ENCODE measurements at regions not wholly inside any gene's neighbourhood (a gene's known extent, or its start where the extent isn't known, plus 50 kb on each side); places are given as distances from the start of the nearest gene placed in this dataset.
A peak's percentile ranks its signal among the peaks of the same experiment; 100 is the strongest.
"Not testable (repeated sequence)": the region's sequence is repeated elsewhere in the genome, so short reads cannot be mapped to it uniquely, and the experiment has no call there.

DNA sequence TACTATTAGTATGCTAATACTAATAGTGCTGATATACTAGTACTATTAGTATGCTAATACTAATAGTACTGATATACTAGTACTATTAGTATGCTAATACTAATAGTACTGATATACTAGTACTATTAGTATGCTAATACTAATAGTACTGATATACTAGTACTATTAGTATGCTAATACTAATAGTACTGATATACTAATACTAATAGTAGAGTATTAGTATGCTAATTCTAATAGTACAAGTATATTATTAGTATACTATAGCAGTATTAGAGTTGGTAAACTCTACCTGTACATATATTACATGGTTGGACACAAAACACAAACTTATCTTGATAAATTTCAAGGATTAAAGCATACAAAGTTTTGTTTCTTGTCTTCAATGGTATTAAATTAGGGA lies 722.9 kb downstream of the TRHDE start:
- DNase-seq; in situ Hi-C loops (cut with MboI; ENCODE audit: low pct_unique_long_range_greater_than_20kb, low sequenced_read_pairs): not testable (repeated sequence)

GRCh38 chr12:72995616-72996015 lies 723.4 kb downstream of the TRHDE start:
- in situ Hi-C loops (cut with MboI; ENCODE audit: low pct_unique_long_range_greater_than_20kb, low sequenced_read_pairs), result no loop called here

GRCh38 chr12:73001806-73002205 lies 729.6 kb downstream of the TRHDE start:
- DNase-seq; in situ Hi-C loops (cut with MboI; ENCODE audit: low pct_unique_long_range_greater_than_20kb, low sequenced_read_pairs): not testable (repeated sequence)

More at GRCh38 chr12:72995616-72996015, 723.4 kb downstream of the TRHDE start:
- DNase-seq, result peak; percentile 16

DNA sequence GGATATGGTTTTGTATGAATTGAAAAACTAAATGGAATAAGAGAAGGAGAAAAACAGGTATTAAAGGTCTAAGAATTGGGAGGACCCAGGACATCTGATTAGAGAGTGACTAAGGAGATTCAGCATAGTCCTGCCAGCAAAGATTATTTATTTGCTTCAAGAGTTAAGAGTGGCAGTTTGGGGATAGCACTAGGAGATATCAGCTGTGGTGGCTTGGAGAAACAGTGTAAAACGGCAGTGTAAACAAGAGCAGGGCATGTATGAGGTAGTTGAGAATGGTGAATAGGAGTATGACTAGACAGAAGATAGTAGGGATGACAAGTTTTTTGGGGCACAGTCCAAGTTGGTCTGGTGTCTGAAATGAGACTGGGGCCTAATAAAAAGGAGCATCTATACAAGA lies 730.3 kb downstream of the TRHDE start:
- in situ Hi-C loops (cut with MboI; ENCODE audit: low pct_unique_long_range_greater_than_20kb, low sequenced_read_pairs); DNase-seq: not testable (repeated sequence)

DNA sequence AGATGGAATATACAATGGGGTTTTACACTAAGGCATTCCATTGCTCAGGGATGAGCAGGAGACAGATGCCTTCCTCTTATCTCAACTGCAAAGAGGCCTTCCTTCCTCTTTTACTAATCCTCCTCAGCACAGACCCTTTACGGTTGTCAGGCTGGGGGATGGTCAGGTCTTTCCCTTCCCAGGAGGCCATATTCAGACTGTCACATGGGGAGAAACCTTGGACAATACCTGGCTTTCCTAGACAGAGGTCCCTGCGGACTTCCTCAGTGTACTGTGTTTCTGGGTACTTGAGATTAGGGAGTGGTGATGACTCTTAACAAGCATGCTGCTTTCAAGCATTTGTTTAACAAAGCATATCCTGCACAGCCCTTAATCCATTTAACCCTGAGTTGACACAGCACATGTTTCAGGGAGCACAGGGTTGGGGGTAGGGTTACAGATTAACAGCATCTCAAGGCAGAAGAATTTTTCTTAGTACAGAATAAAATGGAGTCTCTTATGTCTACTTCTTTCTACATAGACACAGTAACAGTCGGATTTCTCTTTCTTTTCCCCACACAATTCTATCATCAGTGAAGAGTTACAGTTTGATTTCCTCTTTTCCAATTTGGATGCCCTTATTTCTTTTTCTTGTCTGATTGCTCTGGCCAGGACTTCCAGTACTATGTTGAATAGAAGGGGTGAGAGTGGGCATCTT lies 737.1 kb downstream of the TRHDE start:
- in situ Hi-C loops (cut with MboI; ENCODE audit: low pct_unique_long_range_greater_than_20kb, low sequenced_read_pairs), result not testable (repeated sequence)
- DNase-seq, result peak; percentile 63

GRCh38 chr12:73017981-73018380 lies 745.8 kb downstream of the TRHDE start:
- in situ Hi-C loops (cut with MboI; ENCODE audit: low pct_unique_long_range_greater_than_20kb, low sequenced_read_pairs), result no loop called here
- DNase-seq, result no peak

GRCh38 chr12:73053893-73054292 lies 781.7 kb downstream of the TRHDE start:
- in situ Hi-C loops (cut with MboI; ENCODE audit: low pct_unique_long_range_greater_than_20kb, low sequenced_read_pairs), result no loop called here
- DNase-seq, result no peak

- in situ Hi-C loops (cut with MboI; ENCODE audit: low pct_unique_long_range_greater_than_20kb, low sequenced_read_pairs), result no loop called here
- no peak for DNase-seq
Measured at GRCh38 chr12:73057428-73057827, 785.3 kb downstream of the TRHDE start.

GRCh38 chr12:73065913-73066312 lies 793.7 kb downstream of the TRHDE start:
- in situ Hi-C loops (cut with MboI; ENCODE audit: low pct_unique_long_range_greater_than_20kb, low sequenced_read_pairs), result no loop called here
- no peak for DNase-seq

DNA sequence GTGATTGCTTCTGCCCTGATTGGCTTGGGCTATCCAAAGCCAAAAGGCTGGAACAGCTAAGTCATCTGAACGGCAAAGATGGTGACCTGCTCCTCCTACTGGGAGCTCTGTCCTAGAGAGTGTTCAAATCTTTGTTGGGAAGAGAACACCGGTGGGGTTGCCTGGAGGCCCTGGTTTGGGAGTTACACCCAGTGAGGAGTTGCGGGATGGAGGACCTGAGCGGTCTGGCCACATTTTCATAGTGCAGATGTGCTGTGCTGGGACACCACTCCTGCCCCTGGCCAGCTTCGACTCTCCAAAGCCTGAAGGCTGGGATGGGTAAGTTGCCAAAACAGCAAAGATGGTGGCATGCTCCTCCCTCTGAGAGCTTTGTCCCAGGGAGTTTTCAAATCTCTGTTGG lies 795.4 kb downstream of the TRHDE start:
- in situ Hi-C loops (cut with MboI; ENCODE audit: low pct_unique_long_range_greater_than_20kb, low sequenced_read_pairs), result no loop called here
- no peak for DNase-seq

DNA sequence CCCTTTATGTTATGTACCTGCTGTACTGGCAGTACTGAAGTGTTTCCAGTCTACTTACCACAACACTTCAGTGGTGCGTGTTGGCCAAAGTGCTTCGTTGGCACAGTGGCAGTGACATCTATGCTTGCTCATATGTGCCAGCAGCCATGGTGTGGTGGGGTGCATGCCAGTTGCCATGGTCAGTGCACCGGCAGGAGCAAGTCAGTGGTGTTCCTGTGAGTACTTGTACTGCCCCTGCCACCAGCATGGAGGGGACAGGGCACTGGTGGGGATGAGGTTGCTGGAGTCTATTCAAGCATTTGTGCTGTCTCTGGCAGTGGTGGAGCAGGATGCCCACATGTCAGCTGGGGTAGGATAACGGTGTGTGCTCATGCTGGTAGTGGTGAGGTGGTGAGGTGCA lies 800.0 kb downstream of the TRHDE start:
- DNase-seq, result no peak
- in situ Hi-C loops (cut with MboI; ENCODE audit: low pct_unique_long_range_greater_than_20kb, low sequenced_read_pairs), result no loop called here

GRCh38 chr12:73076760-73077159 lies 804.6 kb downstream of the TRHDE start:
- in situ Hi-C loops (cut with MboI; ENCODE audit: low pct_unique_long_range_greater_than_20kb, low sequenced_read_pairs), result no loop called here
- no peak for DNase-seq

- in situ Hi-C loops (cut with MboI; ENCODE audit: low pct_unique_long_range_greater_than_20kb, low sequenced_read_pairs), result no loop called here
Measured at GRCh38 chr12:73083736-73084135, 811.6 kb downstream of the TRHDE start.

DNA sequence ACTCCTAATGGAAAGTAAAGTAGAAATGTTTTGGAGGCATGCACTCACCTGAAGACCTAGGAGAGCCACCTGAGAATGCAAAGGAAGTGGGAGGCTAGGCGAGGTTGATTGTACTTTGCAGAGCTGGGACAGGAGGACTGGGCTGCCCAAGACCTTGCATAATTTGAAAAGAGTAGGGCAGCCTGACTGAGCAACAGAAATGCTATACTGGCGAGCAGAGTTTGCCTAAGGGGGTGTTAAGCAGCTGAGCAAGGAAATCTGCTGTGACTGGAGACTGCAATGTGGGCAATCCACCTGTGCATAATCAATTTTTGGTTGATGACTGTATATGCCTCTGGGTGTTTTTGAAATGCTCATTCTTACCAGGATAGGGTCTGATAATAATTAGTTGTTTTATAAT lies 834.1 kb downstream of the TRHDE start:
- in situ Hi-C loops (cut with MboI; ENCODE audit: low pct_unique_long_range_greater_than_20kb, low sequenced_read_pairs), result no loop called here
- no peak for DNase-seq

More at GRCh38 chr12:73083736-73084135, 811.6 kb downstream of the TRHDE start:
- DNase-seq, result no peak

DNA sequence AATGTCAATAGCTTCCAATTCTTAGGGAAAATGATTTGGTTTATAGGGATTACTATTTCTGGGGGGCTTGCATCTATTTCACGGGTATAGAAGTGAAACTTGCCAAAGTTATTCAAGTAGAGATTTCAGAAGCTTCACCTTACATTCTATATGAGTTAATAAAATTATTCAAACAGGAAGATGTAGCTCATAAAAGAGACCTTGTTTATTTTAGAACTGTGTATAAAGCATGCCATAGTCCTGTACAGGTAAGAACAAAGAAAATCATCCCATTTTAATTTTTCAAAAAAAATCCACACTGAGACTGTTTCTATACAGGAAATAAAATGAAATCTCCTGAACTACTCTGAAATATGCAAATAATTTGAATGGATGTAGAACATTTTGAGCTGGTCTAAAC lies 834.7 kb downstream of the TRHDE start:
- in situ Hi-C loops (cut with MboI; ENCODE audit: low pct_unique_long_range_greater_than_20kb, low sequenced_read_pairs), result no loop called here
- DNase-seq, result no peak

GRCh38 chr12:73110816-73111215 lies 838.6 kb downstream of the TRHDE start:
- no peak for DNase-seq
- in situ Hi-C loops (cut with MboI; ENCODE audit: low pct_unique_long_range_greater_than_20kb, low sequenced_read_pairs), result no loop called here

- in situ Hi-C loops (cut with MboI; ENCODE audit: low pct_unique_long_range_greater_than_20kb, low sequenced_read_pairs), result no loop called here
- DNase-seq, result no peak
Measured at GRCh38 chr12:73112035-73112816, 840.1 kb downstream of the TRHDE start.

GRCh38 chr12:73124480-73124879 lies 852.3 kb downstream of the TRHDE start:
- in situ Hi-C loops (cut with MboI; ENCODE audit: low pct_unique_long_range_greater_than_20kb, low sequenced_read_pairs), result no loop called here
- no peak for DNase-seq

DNA sequence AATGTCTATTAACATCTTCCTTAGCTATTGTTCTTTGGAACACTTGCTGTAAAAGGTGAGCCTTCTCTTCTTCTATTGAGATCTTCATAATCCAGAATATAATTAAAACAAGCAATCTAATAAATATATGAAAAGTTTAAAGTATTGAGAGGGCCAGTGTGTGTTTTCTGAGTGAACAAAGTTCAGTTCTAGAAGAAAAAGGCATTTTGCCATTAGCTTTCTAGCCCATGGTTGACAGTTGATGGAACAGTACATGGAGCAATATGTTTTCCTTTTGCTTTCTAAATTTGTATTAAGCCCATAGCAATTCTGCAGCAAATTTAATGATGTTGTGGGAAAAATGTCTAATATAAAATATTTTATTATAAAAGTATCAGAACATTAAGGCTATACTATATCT lies 853.0 kb downstream of the TRHDE start:
- in situ Hi-C loops (cut with MboI; ENCODE audit: low pct_unique_long_range_greater_than_20kb, low sequenced_read_pairs), result no loop called here
- DNase-seq, result no peak

DNA sequence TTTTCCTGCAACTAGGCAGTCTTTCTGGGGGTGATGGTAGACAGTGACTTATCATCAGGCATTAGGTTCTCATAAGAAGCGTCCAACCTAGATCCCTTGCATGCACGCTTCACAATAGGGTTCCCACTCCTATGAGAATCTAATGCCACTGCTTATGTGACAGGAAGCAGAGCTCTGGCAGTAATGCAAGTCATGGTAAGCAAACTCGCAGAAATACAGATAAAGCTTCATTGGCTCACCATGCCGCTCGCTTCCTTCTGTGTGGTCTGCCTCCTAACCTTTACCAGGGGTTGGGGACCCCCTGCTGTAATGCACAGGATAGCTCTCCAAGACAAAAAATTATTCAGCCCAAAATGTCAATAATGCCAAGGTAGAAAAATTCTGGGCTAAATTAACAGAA lies 864.2 kb downstream of the TRHDE start:
- DNase-seq, result no peak
- in situ Hi-C loops (cut with MboI; ENCODE audit: low pct_unique_long_range_greater_than_20kb, low sequenced_read_pairs), result no loop called here

DNA sequence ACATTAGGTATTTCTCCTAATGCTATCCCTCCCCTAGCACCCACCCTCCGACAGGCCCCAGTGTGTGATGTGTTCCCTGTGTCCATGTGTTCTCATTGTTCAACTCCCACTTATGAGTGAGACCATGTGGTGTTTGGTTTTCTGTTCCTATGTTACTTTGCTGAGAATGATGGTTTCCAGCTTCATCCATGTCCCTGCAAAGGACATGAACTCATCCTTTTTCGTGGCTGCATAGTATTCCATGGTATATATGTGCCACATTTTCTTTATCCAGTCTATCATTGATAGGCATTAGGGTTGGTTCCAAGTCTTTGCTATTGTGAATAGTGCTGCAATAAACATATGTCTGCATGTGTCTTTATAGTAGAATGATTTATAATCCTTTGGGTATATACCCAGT lies 867.5 kb downstream of the TRHDE start:
- DNase-seq; in situ Hi-C loops (cut with MboI; ENCODE audit: low pct_unique_long_range_greater_than_20kb, low sequenced_read_pairs): not testable (repeated sequence)

Measured in KBM-7 (cell line).